ENCODE measurements at regions not wholly inside any gene's neighbourhood (a gene's known extent, or its start where the extent isn't known, plus 50 kb on each side); places are given as distances from the start of the nearest gene placed in this dataset.
"Not testable (repeated sequence)": the region's sequence is repeated elsewhere in the genome, so short reads cannot be mapped to it uniquely, and the experiment has no call there.

DNA sequence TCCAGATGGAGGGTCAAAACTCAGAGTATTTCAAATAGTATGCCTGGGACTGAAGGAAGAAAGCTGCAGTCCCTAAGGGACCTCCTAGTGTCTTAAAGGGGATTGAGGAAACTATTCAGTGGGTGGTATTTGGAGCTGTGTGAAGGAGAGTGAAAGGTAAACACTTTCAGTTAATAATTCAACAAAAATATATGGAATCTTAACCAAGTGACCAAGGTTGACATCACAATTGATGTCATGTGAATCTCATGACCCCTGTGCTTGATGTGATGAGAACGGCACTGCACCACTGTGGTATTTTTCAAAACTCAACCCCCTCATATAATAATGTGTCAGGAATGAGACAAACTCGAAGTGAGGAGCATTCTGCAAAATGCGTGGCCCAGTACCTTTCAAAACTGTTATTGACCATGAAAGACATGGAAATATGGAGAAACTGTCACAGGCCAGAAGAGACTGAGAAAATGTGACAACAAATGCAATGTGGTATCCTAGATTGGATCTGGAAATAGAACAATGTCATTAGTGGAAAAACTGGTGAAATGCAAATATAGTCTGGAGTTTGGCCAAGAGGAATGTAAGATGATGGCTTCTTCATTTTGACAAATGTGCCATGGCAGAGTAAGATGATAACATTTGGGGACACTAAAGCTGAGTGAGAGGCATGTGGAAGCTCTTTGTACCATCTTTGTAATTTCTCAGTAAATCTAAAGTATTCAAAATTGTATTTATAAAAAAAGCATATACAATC, 553.9 kb downstream of the RFC3 start:
- H3K4me3 ChIP-seq (ENCODE audit: low read length), result no peak overlapping the region
- TF ChIP-seq, protein P1, sequence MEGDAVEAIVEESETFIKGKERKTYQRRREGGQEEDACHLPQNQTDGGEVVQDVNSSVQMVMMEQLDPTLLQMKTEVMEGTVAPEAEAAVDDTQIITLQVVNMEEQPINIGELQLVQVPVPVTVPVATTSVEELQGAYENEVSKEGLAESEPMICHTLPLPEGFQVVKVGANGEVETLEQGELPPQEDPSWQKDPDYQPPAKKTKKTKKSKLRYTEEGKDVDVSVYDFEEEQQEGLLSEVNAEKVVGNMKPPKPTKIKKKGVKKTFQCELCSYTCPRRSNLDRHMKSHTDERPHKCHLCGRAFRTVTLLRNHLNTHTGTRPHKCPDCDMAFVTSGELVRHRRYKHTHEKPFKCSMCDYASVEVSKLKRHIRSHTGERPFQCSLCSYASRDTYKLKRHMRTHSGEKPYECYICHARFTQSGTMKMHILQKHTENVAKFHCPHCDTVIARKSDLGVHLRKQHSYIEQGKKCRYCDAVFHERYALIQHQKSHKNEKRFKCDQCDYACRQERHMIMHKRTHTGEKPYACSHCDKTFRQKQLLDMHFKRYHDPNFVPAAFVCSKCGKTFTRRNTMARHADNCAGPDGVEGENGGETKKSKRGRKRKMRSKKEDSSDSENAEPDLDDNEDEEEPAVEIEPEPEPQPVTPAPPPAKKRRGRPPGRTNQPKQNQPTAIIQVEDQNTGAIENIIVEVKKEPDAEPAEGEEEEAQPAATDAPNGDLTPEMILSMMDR (conservative IDR thresholded peaks at IDR 0.05; ENCODE audit: low read length), result no peak
- DNase-seq (ENCODE audit: low read depth), result no peak

DNA sequence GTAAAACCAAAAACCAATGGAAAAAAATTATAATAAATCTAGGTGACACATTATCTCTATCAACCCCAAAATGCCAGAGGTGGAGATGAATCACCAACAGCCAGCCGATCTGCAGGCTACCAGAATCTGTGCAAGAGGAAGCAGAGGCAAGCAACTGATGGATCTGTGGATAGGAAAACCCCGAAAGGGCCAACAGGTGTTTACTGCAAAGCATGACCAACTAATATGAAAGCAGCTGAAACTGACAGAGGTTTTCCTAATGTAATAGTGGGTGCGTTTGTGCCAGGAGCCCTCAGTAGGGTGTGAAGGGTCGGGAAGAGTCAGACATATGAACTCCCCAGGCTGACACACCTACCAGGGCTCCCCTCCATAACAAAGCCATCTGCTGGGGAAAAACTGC, 554.6 kb downstream of the RFC3 start:
- H3K4me3 ChIP-seq (ENCODE audit: low read length), result no peak overlapping the region
- no peak for DNase-seq (ENCODE audit: low read depth)
- TF ChIP-seq, protein P1 (conservative IDR thresholded peaks at IDR 0.05; ENCODE audit: low read length), result no peak

DNA sequence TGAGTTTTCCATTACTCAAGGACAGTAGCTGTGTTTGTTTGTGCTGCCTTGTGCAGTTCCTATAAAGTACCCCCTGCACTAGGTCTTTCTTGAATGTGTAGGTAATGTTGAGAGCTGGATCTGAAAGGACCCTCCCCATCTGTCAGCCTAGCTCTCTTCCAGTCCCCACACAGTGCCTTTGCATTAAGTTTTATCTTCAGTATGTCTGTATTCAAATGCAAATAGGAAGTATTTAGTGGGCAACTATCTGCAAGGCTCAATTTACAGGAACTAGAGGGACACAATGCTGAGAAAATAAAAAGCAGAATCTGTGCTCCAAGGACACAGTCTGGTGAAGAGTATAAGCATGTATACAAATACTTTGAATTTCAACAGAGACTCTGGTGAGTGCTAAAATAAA, 558.5 kb downstream of the RFC3 start:
- DNase-seq (ENCODE audit: low read depth), result no peak
- TF ChIP-seq, protein P1 (conservative IDR thresholded peaks at IDR 0.05; ENCODE audit: low read length), result no peak
- no peak overlapping the region for H3K4me3 ChIP-seq (ENCODE audit: low read length)

DNA sequence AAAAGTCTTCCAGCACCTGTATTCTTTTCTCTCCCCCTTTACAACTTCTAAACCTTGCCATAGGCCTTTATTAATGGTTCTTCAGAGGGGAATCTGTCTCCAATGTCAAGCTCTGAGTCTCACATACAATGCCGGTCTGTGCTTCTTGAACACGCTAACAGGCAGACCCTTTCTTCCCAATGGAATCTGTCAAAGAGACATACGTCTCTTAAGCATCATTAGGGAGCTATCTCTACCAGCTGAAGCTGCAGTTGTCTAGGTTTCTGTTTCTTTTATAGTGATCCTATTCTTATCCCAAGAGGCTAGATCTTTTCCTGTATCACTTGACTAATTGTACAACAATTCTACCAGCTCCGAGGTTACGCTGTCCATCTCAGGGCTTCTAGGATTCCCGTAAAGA, 560.8 kb upstream of the NBEA start:
- DNase-seq (ENCODE audit: low read depth), result no peak
- TF ChIP-seq, protein P1 (conservative IDR thresholded peaks at IDR 0.05; ENCODE audit: low read length), result no peak
- no peak overlapping the region for H3K4me3 ChIP-seq (ENCODE audit: low read length)

DNA sequence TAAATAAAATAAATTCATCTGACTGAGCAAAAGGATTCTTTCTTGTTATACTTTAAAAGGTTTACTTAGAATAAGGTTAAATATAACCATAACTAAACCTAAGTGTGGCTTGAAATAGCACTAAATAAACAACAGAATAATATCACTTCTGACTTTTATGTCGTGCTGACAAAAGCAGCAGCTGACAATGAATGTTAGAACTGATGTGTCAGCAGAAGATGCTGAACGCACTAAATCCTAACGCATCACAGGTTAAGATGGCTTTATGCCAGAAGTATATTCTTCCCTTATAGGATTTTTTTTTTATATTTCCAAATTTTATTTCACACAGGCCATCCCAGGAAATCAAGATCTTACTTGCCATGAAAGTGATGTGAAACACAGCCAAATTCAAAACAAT, 558.3 kb upstream of the NBEA start:
- no peak overlapping the region for H3K4me3 ChIP-seq (ENCODE audit: low read length)
- DNase-seq (ENCODE audit: low read depth), result no peak
- TF ChIP-seq, protein P1 (conservative IDR thresholded peaks at IDR 0.05; ENCODE audit: low read length), result no peak

DNA sequence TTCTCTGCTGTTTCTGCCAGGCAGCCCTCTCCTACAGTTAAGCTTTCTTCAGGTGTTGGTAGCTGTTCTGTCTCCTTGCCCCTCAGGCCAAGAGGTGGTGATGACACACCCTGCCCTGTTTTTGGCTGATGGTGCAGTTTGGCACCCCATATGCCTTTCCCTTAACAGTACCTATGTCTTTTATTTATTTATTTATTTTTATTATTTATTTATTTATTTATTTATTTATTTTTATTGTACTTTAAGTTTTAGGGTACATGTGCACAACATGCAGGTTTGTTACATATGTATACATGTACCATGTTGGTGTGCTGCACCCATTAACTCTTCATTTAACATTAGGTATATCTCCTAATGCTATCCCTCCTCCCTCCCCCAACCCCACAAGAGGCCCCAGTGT, 555.8 kb upstream of the NBEA start:
- DNase-seq (ENCODE audit: low read depth); H3K4me3 ChIP-seq (ENCODE audit: low read length): not testable (repeated sequence)

DNA sequence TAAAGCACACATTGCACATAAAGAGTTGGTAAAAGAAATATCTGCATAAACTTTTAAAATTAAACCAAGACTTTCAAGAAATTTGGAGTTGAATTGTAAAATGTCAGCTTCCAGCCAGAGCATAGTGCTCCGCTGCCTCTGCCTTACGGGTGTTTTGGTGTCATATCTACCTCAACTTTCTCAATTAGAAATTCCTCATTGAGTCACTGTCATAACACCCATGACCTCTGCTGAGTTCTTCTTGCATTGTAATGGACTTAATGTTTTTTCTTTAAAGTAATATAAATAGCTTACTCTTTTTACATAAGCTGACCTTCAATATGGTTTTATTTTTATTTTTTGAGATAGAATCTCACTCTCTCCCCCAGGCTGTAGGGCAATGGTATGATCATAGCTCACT, 551.0 kb upstream of the NBEA start:
- TF ChIP-seq, protein P1 (conservative IDR thresholded peaks at IDR 0.05; ENCODE audit: low read length), result no peak
- DNase-seq (ENCODE audit: low read depth), result peak; percentile 68
- no peak overlapping the region for H3K4me3 ChIP-seq (ENCODE audit: low read length)

Measured in AG10803 (cell line).